SK-N-SH treated with all-trans-retinoic acid at 6 μM for 48 hours (cell line): ENCODE measurements at regions not wholly inside any gene's neighbourhood (a gene's known extent, or its start where the extent isn't known, plus 50 kb on each side); places are given as distances from the start of the nearest gene placed in this dataset.

Experiments used
- ATAC-seq: fragments of 200-7000 bp; cut with Tn5 transposase; 3 replicates; pipeline ENCODE4 v1.9.1; 2020; ENCODE audit warnings: mild to moderate bottlenecking, moderate library complexity
- ARNTL ChIP-seq: fragments of 450-650 bp; formaldehyde crosslinking; IDR thresholded peaks from 2 replicates; pipeline ENCODE4 v1.5.0; 2020; ENCODE audit warnings: low read depth, mild to moderate bottlenecking, moderate library complexity, borderline replicate concordance
- BACH2 ChIP-seq: fragments of 250-450 bp; sonication (Bioruptor Pico); IDR thresholded peaks from 2 replicates; pipeline ENCODE4 v1.9.0; 2021; ENCODE audit warnings: mild to moderate bottlenecking, borderline replicate concordance
- CREB5 ChIP-seq: fragments of 250-450 bp; sonication (Bioruptor Pico); IDR thresholded peaks from 2 replicates; pipeline ENCODE4 v1.5.1; 2020; ENCODE audit warnings: low read depth, mild to moderate bottlenecking, moderate library complexity
- CSDC2 ChIP-seq: fragments of 250-450 bp; sonication (Bioruptor Pico); IDR thresholded peaks from 2 replicates; pipeline ENCODE4 v1.5.0; 2020; ENCODE audit warnings: mild to moderate bottlenecking, moderate library complexity
- CSRNP3 ChIP-seq: fragments of 250-450 bp; sonication (Bioruptor Pico); IDR thresholded peaks from 2 replicates; pipeline ENCODE4 v1.5.1; 2021; ENCODE audit warnings: mild to moderate bottlenecking, moderate library complexity
- ESRRG ChIP-seq: fragments of 250-450 bp; sonication (Bioruptor Pico); IDR thresholded peaks from 2 replicates; pipeline ENCODE4 v1.6.1; 2021; ENCODE audit warnings: mild to moderate bottlenecking
- GLIS3 ChIP-seq: fragments of 250-450 bp; sonication (Bioruptor Pico); IDR thresholded peaks from 2 replicates; pipeline ENCODE4 v1.5.0; 2020; ENCODE audit warnings: mild to moderate bottlenecking, moderate library complexity
- ISL1 ChIP-seq: fragments of 250-450 bp; sonication (Bioruptor Pico); IDR thresholded peaks from 2 replicates; pipeline ENCODE4 v2.1.2; 2022; ENCODE audit warnings: mild to moderate bottlenecking, moderate library complexity
- OSR1 ChIP-seq: fragments of 250-450 bp; sonication (Bioruptor Pico); IDR thresholded peaks from 2 replicates; pipeline ENCODE4 v1.8.0; 2022; ENCODE audit warnings: moderate library complexity, mild to moderate bottlenecking, inconsistent platforms
- PATZ1 ChIP-seq: fragments of 250-450 bp; sonication (Bioruptor Pico); IDR thresholded peaks from 2 replicates; pipeline ENCODE4 v1.8.0; 2020; ENCODE audit warnings: mild to moderate bottlenecking, moderate library complexity, borderline replicate concordance
- POU6F1 ChIP-seq: fragments of 250-450 bp; sonication (Bioruptor Pico); IDR thresholded peaks from 2 replicates; pipeline ENCODE4 v1.8.0; 2021; ENCODE audit warnings: low read depth, mild to moderate bottlenecking, moderate library complexity, borderline replicate concordance
- PPARA ChIP-seq: fragments of 250-450 bp; sonication (Bioruptor Pico); IDR thresholded peaks from 2 replicates; pipeline ENCODE4 v1.5.0; 2020; ENCODE audit warnings: mild to moderate bottlenecking, borderline replicate concordance
- RARB ChIP-seq: fragments of 250-450 bp; sonication (Bioruptor Pico); IDR thresholded peaks from 2 replicates; pipeline ENCODE4 v1.8.0; 2021; ENCODE audit warnings: mild to moderate bottlenecking, moderate library complexity
- SNAI2 ChIP-seq: fragments of 250-450 bp; sonication (Bioruptor Pico); IDR thresholded peaks from 2 replicates; pipeline ENCODE4 v1.5.0; 2020; ENCODE audit warnings: mild to moderate bottlenecking, moderate library complexity
- TCF4 ChIP-seq: fragments of 250-450 bp; sonication (Bioruptor Pico); IDR thresholded peaks from 2 replicates; pipeline ENCODE4 v1.8.0; 2021; ENCODE audit warnings: mild to moderate bottlenecking, moderate library complexity, borderline replicate concordance
- TOX ChIP-seq: fragments of 250-450 bp; sonication (Bioruptor Pico); IDR thresholded peaks from 2 replicates; pipeline ENCODE4 v1.8.0; 2021; ENCODE audit warnings: mild to moderate bottlenecking, moderate library complexity, borderline replicate concordance
- TSHZ2 ChIP-seq: fragments of 250-450 bp; sonication (Bioruptor Pico); IDR thresholded peaks from 2 replicates; pipeline ENCODE4 v1.5.0; 2020; ENCODE audit warnings: mild to moderate bottlenecking, moderate library complexity
- ZC3H10 ChIP-seq: fragments of 250-450 bp; sonication (Bioruptor Pico); IDR thresholded peaks from 2 replicates; pipeline ENCODE4 v1.5.1; 2021; ENCODE audit warnings: mild to moderate bottlenecking, moderate library complexity
- ZFP3 ChIP-seq: fragments of 250-450 bp; sonication (Bioruptor Pico); IDR thresholded peaks from 2 replicates; pipeline ENCODE4 v1.5.0; 2020; ENCODE audit warnings: mild to moderate bottlenecking, moderate library complexity
- ZFP30 ChIP-seq: fragments of 450-650 bp; formaldehyde crosslinking; IDR thresholded peaks from 2 replicates; pipeline ENCODE4 v1.5.0; 2022; ENCODE audit warnings: mild to moderate bottlenecking, moderate library complexity
- ZNF565 ChIP-seq: fragments of 450-650 bp; formaldehyde crosslinking; conservative IDR thresholded peaks from 2 replicates; pipeline ENCODE4 v1.5.0; 2020; ENCODE audit warnings: low read depth, mild to moderate bottlenecking, moderate library complexity
- ZNF70 ChIP-seq: fragments of 450-650 bp; formaldehyde crosslinking; IDR thresholded peaks from 2 replicates; pipeline ENCODE4 v1.5.0; 2020; ENCODE audit warnings: mild to moderate bottlenecking, moderate library complexity
- ZNF8 ChIP-seq: fragments of 450-650 bp; formaldehyde crosslinking; IDR thresholded peaks from 2 replicates; pipeline ENCODE4 v1.5.0; 2020; ENCODE audit warnings: mild to moderate bottlenecking, moderate library complexity

- TF ChIP-seq TSHZ2 (CRISPR knock-in tag) (no peak), PATZ1 (no peak), SNAI2 (no peak), ZFP30 (no peak), ISL1 (CRISPR knock-in tag) (no peak), TCF4 (CRISPR knock-in tag) (no peak), ZC3H10 (no peak), ARNTL (CRISPR knock-in tag) (no peak), CREB5 (CRISPR knock-in tag) (no peak), TOX (CRISPR knock-in tag) (no peak), RARB (no peak), ESRRG (CRISPR knock-in tag) (no peak), BACH2 (CRISPR knock-in tag) (no peak), ZNF8 (CRISPR knock-in tag) (no peak)
- ATAC-seq: no peak
These were observed 277.1 kb downstream of the TCERG1L start for GRCh38 chr10:131034451-131034850.

- no peak for ATAC-seq
- TF ChIP-seq ZNF565 (CRISPR knock-in tag) (no peak), OSR1 (CRISPR knock-in tag) (no peak), ZFP3 (CRISPR knock-in tag) (no peak), ZC3H10 (no peak), SNAI2 (no peak), RARB (no peak), PATZ1 (no peak), ZNF8 (CRISPR knock-in tag) (no peak), CSRNP3 (CRISPR knock-in tag) (no peak), CSDC2 (CRISPR knock-in tag) (no peak), ARNTL (CRISPR knock-in tag) (no peak), GLIS3 (CRISPR knock-in tag) (no peak), ESRRG (CRISPR knock-in tag) (no peak), ZNF70 (CRISPR knock-in tag) (no peak), POU6F1 (CRISPR knock-in tag) (no peak), ISL1 (CRISPR knock-in tag) (no peak), PPARA (no peak), TOX (CRISPR knock-in tag) (no peak), ZFP30 (no peak), TSHZ2 (CRISPR knock-in tag) (no peak)
These were observed 275.7 kb downstream of the TCERG1L start for GRCh38 chr10:131035779-131036178.
